ENCODE measurements at regions not wholly inside any gene's neighbourhood (a gene's known extent, or its start where the extent isn't known, plus 50 kb on each side); places are given as distances from the start of the nearest gene placed in this dataset.

- no peak for TF ChIP-seq FOXA2 (IDR thresholded peaks at IDR 0.05)
- no peak for TF ChIP-seq CTCF (IDR thresholded peaks at IDR 0.05; ENCODE audit: low read depth, low read length, missing input control)
- no peak for TF ChIP-seq RAD21 (IDR thresholded peaks at IDR 0.05)
- TF ChIP-seq TAF1 (conservative IDR thresholded peaks at IDR 0.05): no peak
- TF ChIP-seq, protein P1, sequence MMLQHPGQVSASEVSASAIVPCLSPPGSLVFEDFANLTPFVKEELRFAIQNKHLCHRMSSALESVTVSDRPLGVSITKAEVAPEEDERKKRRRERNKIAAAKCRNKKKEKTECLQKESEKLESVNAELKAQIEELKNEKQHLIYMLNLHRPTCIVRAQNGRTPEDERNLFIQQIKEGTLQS (IDR thresholded peaks at IDR 0.05): no peak
- TF ChIP-seq HNF4G (IDR thresholded peaks at IDR 0.05): no peak
- no peak for TF ChIP-seq NR2F2 (IDR thresholded peaks at IDR 0.05)
- TF ChIP-seq ZBTB33 (IDR thresholded peaks at IDR 0.05): no peak
- TF ChIP-seq FOXA1 (IDR thresholded peaks at IDR 0.05): no peak
- no peak for TF ChIP-seq EGR1 (IDR thresholded peaks at IDR 0.05; ENCODE audit: low read depth in 2 of 2)
- no peak for TF ChIP-seq GABPA (IDR thresholded peaks at IDR 0.05 in 1 of 2, conservative IDR thresholded peaks at IDR 0.05 in 1 of 2)
- TF ChIP-seq RXRA (IDR thresholded peaks at IDR 0.05): no peak
- no peak for TF ChIP-seq REST (IDR thresholded peaks at IDR 0.05)
- no peak for TF ChIP-seq YY1 (IDR thresholded peaks at IDR 0.05)
- Histone ChIP-seq H3K27ac (ENCODE audit: low read depth in 1 of 2, low read length in 2 of 2) (no peak overlapping the region), H3K9ac (ENCODE audit: low read depth in 1 of 2, low read length in 2 of 2) (no peak overlapping the region), H3K36me3 (ENCODE audit: control insufficient read depth in 4 of 4, insufficient read depth in 3 of 4, low read depth in 1 of 4, low read length in 3 of 4) (no peaks in the 10 kb centered on the region), H3K27me3 (ENCODE audit: control insufficient read depth in 4 of 4, insufficient read depth in 4 of 4, low read length in 3 of 4) (no peaks in the 10 kb centered on the region), H3K9me3 (ENCODE audit: control insufficient read depth in 4 of 4, low read length in 3 of 4) (no peaks in the 10 kb centered on the region), H3K4me3 (ENCODE audit: low read depth in 1 of 3, low read length in 3 of 3) (no peak overlapping the region), H3K4me1 (ENCODE audit: control insufficient read depth in 4 of 4, insufficient read depth in 4 of 4, low read length in 3 of 4) (no peaks in the 10 kb centered on the region)
- WGBS: 91% methylated on average over 1 of the region's 1 CpG
- DNase-seq (ENCODE audit: low spot score): no peak
Observed at GRCh38 chr5:167877924-167878323, 413.5 kb upstream of the WWC1 start.

GRCh38 chr5:167880420-167880819 is 411.0 kb upstream of the WWC1 start:
- H3K36me3 ChIP-seq (ENCODE audit: control insufficient read depth in 4 of 4, insufficient read depth in 3 of 4, low read depth in 1 of 4, low read length in 3 of 4): no peaks in the 10 kb centered on the region
- no peak for DNase-seq (ENCODE audit: low spot score)
- 87% methylated on average over 1 of the region's 1 CpG for WGBS
- no peak overlapping the region for H3K4me3 ChIP-seq (ENCODE audit: low read depth in 1 of 3, low read length in 3 of 3)
- H3K27ac ChIP-seq (ENCODE audit: low read depth in 1 of 2, low read length in 2 of 2): no peak overlapping the region
- H3K27me3 ChIP-seq (ENCODE audit: control insufficient read depth in 4 of 4, insufficient read depth in 4 of 4, low read length in 3 of 4): no peaks in the 10 kb centered on the region
- no peak overlapping the region for H3K9ac ChIP-seq (ENCODE audit: low read depth in 1 of 2, low read length in 2 of 2)
- H3K4me1 ChIP-seq (ENCODE audit: control insufficient read depth in 4 of 4, insufficient read depth in 4 of 4, low read length in 3 of 4): no peaks in the 10 kb centered on the region
- no peaks in the 10 kb centered on the region for H3K9me3 ChIP-seq (ENCODE audit: control insufficient read depth in 4 of 4, low read length in 3 of 4)
- TF ChIP-seq NR2F2 (IDR thresholded peaks at IDR 0.05) (no peak), GABPA (IDR thresholded peaks at IDR 0.05 in 1 of 2, conservative IDR thresholded peaks at IDR 0.05 in 1 of 2) (no peak), FOXA2 (IDR thresholded peaks at IDR 0.05) (no peak), RXRA (IDR thresholded peaks at IDR 0.05) (no peak), MAX (IDR thresholded peaks at IDR 0.05) (no peak), HNF4G (IDR thresholded peaks at IDR 0.05) (no peak), HNF4A (conservative IDR thresholded peaks at IDR 0.05) (no peak), ZBTB33 (IDR thresholded peaks at IDR 0.05) (no peak), EGR1 (IDR thresholded peaks at IDR 0.05; ENCODE audit: low read depth in 2 of 2) (no peak), RAD21 (IDR thresholded peaks at IDR 0.05) (no peak), REST (IDR thresholded peaks at IDR 0.05) (no peak), TAF1 (conservative IDR thresholded peaks at IDR 0.05) (no peak), FOXA1 (IDR thresholded peaks at IDR 0.05) (no peak), JUND (IDR thresholded peaks at IDR 0.05) (no peak), SP1 (IDR thresholded peaks at IDR 0.05) (no peak)
- TF ChIP-seq, protein P1 (IDR thresholded peaks at IDR 0.05): no peak

Measured in liver (tissue), 8 donors.